ENCODE measurements at regions not wholly inside any gene's neighbourhood (a gene's known extent, or its start where the extent isn't known, plus 50 kb on each side); places are given as distances from the start of the nearest gene placed in this dataset.
A peak's percentile ranks its signal among the peaks of the same experiment; 100 is the strongest.
"Not testable (repeated sequence)": the region's sequence is repeated elsewhere in the genome, so short reads cannot be mapped to it uniquely, and the experiment has no call there.

DNA sequence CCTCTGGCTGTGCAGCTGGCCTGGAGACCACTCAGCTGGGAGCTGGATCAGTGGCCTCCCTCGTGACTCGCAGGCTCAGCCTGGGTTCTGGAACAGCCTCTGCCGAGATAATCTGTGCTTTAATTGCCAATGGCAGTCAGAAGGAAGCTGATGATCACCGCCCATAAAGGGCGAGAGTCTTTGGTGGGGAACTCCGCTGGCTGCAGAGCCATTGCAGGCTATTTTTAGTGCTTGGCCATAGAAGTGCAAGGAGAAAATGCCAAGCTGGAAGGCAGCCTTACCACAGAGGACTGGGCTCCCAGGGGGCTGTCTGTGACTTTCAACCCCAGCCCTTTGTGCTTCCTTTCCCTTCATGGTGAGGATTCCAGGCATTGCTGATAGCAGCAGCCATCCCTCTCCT is 62.2 kb upstream of the TENM4 start:
- DNase-seq: no peak

DNA sequence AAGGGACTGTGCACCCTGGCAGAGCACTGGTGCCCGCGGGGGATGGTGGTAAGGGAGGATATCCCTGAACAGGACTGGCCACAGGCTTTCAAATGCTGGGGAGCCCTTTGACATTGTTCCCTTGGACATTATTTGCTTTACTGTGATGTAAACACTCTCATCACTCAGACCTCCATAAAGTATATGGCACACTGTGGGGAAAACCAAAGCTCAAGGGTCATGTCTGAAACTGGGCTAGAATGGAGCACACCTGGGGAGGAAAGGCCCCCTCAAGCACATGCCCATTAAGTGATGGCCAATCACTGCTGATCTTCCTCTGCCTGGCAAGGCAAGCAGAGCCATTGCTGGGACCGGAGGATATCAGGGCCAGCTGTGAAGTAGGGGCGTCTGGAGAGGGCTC is 60.9 kb upstream of the TENM4 start:
- no peak for DNase-seq

DNA sequence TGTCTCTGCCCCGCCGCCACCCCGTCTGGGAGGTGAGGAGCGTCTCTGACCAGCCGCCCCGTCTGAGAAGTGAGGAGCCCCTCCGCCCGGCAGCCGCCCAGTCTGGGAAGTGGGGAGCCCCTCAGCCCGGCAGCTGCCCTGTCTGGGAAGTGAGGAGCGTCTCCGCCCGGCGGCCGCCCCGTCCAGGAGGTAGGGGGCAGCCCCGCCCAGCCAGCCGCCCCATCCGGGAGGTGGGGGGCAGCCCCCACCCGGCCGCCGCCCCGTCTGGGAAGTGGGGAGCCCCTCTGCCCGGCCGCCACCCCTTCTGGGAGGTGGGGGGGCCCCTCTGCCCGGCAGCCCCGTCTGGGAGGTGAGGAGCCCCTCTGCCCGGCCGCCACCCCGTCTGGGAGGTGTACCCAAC is 59.1 kb upstream of the TENM4 start:
- not testable (repeated sequence) for DNase-seq

DNA sequence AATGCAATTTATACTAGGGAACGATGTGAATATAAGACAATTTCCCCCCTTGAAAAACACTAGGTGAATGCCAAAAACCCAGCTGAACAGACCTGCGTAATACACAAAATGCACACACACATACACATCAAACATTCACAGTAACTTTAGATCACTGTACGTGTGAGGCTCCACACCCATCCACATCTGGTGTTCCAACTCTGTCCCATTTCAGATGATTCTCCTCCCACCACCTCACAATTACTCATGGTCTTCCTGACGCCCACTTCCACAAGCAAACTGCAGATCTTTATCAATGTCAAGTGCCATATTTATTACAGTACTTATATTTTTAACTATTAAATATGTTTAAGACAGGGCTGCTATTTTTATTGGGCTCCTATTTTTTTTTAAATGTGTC is 57.8 kb upstream of the TENM4 start:
- DNase-seq: no peak

DNA sequence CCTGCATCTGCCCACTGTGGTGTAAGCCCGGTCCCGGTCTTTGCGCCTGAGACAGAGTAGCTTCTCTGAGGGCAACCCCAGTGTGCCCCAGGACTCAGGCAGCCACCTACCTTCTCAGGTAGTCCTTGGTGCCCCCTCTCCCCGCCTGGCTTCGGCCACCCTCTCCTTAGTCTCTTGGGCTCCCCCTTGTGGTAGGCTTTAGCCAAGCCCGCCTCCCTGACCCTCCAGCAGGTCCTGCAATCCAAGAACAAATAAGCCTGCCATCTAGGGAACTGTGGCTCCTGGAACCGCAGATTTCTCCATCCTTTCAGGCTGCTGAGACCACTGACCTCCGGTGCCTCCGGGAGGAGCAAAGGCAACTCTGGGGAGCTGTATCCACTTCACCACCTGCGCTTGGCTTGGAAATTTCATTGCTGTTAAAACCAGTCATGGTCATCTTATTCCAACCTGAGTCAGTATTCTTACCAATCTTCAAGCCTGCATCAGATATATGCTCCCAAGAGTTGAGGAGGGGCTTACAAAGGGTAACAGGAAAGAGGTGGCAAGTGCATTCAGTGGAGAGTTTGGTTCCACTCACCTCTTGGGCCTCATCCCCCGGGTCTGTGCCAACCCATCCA is 52.8 kb upstream of the TENM4 start:
- peak; percentile 10 for DNase-seq

DNA sequence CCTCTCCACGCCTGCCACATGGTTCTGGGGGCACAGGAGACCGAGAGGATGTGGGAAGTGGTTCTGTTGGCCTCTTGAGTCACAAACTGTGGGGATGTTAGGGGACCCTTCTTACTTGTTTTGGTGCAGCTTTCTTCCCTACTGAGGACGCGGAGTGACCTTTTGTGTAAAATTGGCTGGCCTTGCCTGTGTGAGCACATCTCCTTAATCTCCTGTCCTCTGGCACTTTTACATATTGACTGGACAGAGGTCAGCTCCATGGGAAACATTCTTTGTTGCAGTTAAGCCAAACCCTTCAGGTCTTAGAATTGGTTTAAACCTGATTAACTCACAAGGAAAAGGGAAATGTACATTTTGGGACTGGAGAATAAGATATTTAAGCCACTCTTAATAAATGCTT is 51.2 kb upstream of the TENM4 start:
- DNase-seq: no peak
